ENCODE measurements at regions not wholly inside any gene's neighbourhood (a gene's known extent, or its start where the extent isn't known, plus 50 kb on each side); places are given as distances from the start of the nearest gene placed in this dataset.

DNA sequence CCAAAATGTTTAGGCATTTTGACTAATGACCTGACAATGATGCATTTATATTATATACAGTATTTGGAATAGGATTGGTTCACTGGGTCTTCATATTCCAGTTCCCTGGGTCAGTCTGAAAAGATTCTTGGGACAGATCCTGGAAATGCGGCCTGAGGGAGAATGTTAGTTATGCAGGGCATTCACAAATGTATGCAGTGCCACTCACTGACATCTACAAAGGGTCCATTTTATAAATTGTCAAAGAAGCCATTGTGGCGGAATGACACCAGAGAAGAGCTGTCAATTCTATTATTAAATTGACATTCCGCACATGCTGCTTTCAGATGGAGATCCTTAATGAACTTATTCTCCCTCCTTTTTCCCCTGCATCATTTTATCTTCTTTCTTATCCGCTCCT, 176.6 kb downstream of the VGLL3 start:
- H3K27ac ChIP-seq: no peak overlapping the region
- H3K36me3 ChIP-seq: no peaks in the 10 kb centered on the region
- H3K4me3 ChIP-seq: no peak overlapping the region
- H3K4me1 ChIP-seq: no peaks in the 10 kb centered on the region
- 77 to 83% (median 78%) methylated on average over 4 of the region's 4 CpGs for WGBS, 4 donors
- ATAC-seq (no peak), DNase-seq (no peak)
- no peaks in the 10 kb centered on the region for H3K27me3 ChIP-seq
- intact Hi-C loops (cut with DNase I): no loop called here
- no peak for TF ChIP-seq POLR2A (IDR thresholded peaks at IDR 0.05)
- TF ChIP-seq, protein P1, sequence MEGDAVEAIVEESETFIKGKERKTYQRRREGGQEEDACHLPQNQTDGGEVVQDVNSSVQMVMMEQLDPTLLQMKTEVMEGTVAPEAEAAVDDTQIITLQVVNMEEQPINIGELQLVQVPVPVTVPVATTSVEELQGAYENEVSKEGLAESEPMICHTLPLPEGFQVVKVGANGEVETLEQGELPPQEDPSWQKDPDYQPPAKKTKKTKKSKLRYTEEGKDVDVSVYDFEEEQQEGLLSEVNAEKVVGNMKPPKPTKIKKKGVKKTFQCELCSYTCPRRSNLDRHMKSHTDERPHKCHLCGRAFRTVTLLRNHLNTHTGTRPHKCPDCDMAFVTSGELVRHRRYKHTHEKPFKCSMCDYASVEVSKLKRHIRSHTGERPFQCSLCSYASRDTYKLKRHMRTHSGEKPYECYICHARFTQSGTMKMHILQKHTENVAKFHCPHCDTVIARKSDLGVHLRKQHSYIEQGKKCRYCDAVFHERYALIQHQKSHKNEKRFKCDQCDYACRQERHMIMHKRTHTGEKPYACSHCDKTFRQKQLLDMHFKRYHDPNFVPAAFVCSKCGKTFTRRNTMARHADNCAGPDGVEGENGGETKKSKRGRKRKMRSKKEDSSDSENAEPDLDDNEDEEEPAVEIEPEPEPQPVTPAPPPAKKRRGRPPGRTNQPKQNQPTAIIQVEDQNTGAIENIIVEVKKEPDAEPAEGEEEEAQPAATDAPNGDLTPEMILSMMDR (IDR thresholded peaks at IDR 0.05): no peak
- H3K9me3 ChIP-seq: no peaks in the 10 kb centered on the region

DNA sequence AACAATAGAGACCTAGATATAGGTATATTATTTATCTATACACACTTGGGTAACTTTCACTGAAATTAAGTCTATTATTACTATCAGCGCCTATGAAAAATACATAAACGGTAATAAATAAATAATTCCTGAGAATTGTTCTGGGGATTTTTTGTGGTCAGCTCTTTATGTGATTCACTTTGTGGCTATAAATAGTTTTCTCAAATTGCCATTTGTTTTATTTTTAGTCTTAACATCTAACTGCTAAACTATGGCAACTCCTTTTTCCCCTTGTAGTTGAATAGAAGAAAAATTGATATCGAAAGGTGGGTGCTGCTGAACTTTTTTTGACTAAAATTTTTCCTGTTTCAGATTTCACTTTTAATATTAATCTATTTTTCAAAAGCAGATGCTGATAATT, 189.0 kb downstream of the VGLL3 start:
- no peak overlapping the region for H3K27ac ChIP-seq
- no peak for TF ChIP-seq POLR2A (IDR thresholded peaks at IDR 0.05)
- TF ChIP-seq, protein P1 (IDR thresholded peaks at IDR 0.05): no peak
- intact Hi-C loops (cut with DNase I): no loop called here
- 81 to 87% (median 84%) methylated on average over 3 of the region's 3 CpGs for WGBS, 4 donors
- H3K9me3 ChIP-seq: peaks cover 0 to 11% (median 4%) of the 10 kb centered on the region in 12 donors
- H3K4me1 ChIP-seq: no peaks in the 10 kb centered on the region
- H3K36me3 ChIP-seq: no peaks in the 10 kb centered on the region
- no peak overlapping the region for H3K4me3 ChIP-seq
- DNase-seq (no peak), ATAC-seq (no peak)
- no peaks in the 10 kb centered on the region for H3K27me3 ChIP-seq

DNA sequence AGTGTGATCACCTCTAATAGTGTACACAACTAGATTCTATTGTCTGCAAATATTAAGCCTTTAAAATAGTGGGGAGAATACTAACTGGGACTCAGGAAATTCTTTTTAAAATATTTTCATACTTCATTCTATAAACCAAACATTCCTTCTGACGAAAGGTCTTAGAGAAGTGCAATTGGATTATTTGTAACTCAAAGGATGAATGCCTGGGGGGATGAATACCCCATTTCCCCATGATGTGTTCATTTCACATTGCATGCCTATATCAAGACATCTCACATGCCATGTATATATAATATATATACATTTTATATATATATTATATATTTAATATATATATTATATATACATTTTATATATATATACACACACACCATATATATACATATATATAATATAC, 189.9 kb downstream of the VGLL3 start:
- intact Hi-C loops (cut with DNase I): no loop called here
- Histone ChIP-seq H3K36me3 (no peaks in the 10 kb centered on the region), H3K4me1 (no peaks in the 10 kb centered on the region), H3K27me3 (no peaks in the 10 kb centered on the region), H3K4me3 (no peak overlapping the region), H3K27ac (no peak overlapping the region), H3K9me3 (peaks cover 0 to 6% (median 0%) of the 10 kb centered on the region in 12 donors)
- no peak for TF ChIP-seq POLR2A (IDR thresholded peaks at IDR 0.05)
- TF ChIP-seq, protein P1 (IDR thresholded peaks at IDR 0.05): no peak
- DNase-seq (no peak), ATAC-seq (no peak)
- WGBS, 4 donors: 83 to 95% (median 90%) methylated on average over 1 of the region's 1 CpG

DNA sequence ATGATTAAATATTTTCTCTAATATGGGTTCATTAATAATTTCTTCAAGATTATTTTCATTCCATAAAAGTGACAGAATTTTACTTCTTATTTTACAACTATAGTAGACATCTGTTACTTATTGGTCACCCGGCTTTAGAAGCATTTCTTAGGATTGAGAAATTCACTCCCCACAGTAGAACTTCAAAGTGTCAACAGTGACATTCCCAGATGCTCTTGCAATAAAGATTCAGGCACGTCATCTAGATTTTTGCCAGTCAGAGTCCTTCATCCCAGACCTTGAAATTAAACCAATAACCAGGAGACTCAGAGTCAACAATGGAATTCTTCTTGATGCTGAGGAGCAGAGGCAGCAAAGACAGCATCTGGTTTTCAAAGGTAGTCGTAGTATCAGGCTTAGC, 190.8 kb downstream of the VGLL3 start:
- DNase-seq (no peak), ATAC-seq (no peak)
- intact Hi-C loops (cut with DNase I): no loop called here
- no peak overlapping the region for H3K27ac ChIP-seq
- no peaks in the 10 kb centered on the region for H3K36me3 ChIP-seq
- WGBS, 4 donors: 51 to 62% (median 55%) methylated on average over 3 of the region's 3 CpGs
- H3K4me3 ChIP-seq: no peak overlapping the region
- no peaks in the 10 kb centered on the region for H3K4me1 ChIP-seq
- no peak for TF ChIP-seq POLR2A (IDR thresholded peaks at IDR 0.05)
- TF ChIP-seq, protein P1 (IDR thresholded peaks at IDR 0.05): no peak
- peaks cover 0 to 2% (median 0%) of the 10 kb centered on the region in 12 donors for H3K9me3 ChIP-seq
- no peaks in the 10 kb centered on the region for H3K27me3 ChIP-seq

All from heart left ventricle (tissue), 16 donors.